CD4-positive, CD25-positive, alpha-beta regulatory T cell (primary cell): ENCODE measurements at regions not wholly inside any gene's neighbourhood (a gene's known extent, or its start where the extent isn't known, plus 50 kb on each side); places are given as distances from the start of the nearest gene placed in this dataset.
"Not testable (repeated sequence)": the region's sequence is repeated elsewhere in the genome, so short reads cannot be mapped to it uniquely, and the experiment has no call there.

Source experiments
- ATAC-seq, 2 donors: fragments of 150-1000 bp; cut with Tn5 transposase; one replicate each; pipeline ENCODE4 v1.10.0; 2021; ENCODE audit warnings: low read depth in 2 of 2, moderate number of reproducible peaks in 2 of 2, moderate library complexity in 1 of 2
- DNase-seq, 3 donors: peaks; one replicate each; pipeline versions ENCODE4 v3.0.0 to v3.0.0-alpha.2; 2012 to 2022; ENCODE audit warnings: mixed read lengths in 1 of 3
- H3K27ac ChIP-seq: one replicate; pipeline ENCODE4 v1.7.0; 2013; ENCODE audit warnings: mild to moderate bottlenecking, low read length; ENCODE audit not compliant: insufficient read depth, poor library complexity, severe bottlenecking
- H3K27me3 ChIP-seq: one replicate; pipeline ENCODE4 v1.7.0; 2013; ENCODE audit warnings: low read length; ENCODE audit not compliant: control insufficient read depth, insufficient read depth
- H3K36me3 ChIP-seq: one replicate; pipeline ENCODE4 v1.7.0; 2013; ENCODE audit warnings: mild to moderate bottlenecking, low read length, moderate library complexity; ENCODE audit not compliant: control insufficient read depth, insufficient read depth
- H3K4me1 ChIP-seq: 2 replicates; pipeline ENCODE4 v1.7.0; 2013; ENCODE audit warnings: mild to moderate bottlenecking, low read length; ENCODE audit not compliant: insufficient read depth, control insufficient read depth, poor library complexity, severe bottlenecking
- H3K4me3 ChIP-seq: one replicate; pipeline ENCODE4 v1.7.0; 2013; ENCODE audit warnings: low read depth, mild to moderate bottlenecking, low read length, moderate library complexity
- H3K9me3 ChIP-seq, 2 experiments: 1 replicate in 1 of 2; 2 replicates in 1 of 2; pipeline ENCODE4 v1.7.0; 2013; ENCODE audit warnings: low read length in 2 of 2, mild to moderate bottlenecking in 1 of 2, moderate library complexity in 1 of 2; ENCODE audit not compliant: control insufficient read depth in 2 of 2
- H3K27ac Mint-ChIP-seq, 3 donors: one replicate each; pipeline ENCODE4 v1.8.0; 2020 to 2022; ENCODE audit warnings: mild to moderate bottlenecking in 3 of 3, mixed read lengths in 3 of 3, moderate library complexity in 2 of 3
- H3K27me3 Mint-ChIP-seq: one replicate; pipeline ENCODE4 v1.8.0; 2022; ENCODE audit warnings: mild to moderate bottlenecking, mixed read lengths
- H3K36me3 Mint-ChIP-seq: one replicate; pipeline ENCODE4 v1.8.0; 2020; ENCODE audit warnings: mixed read lengths
- H3K4me1 Mint-ChIP-seq, 4 donors: one replicate each; pipeline ENCODE4 v1.8.0; 2020 to 2022; ENCODE audit warnings: mixed read lengths in 4 of 4, mild to moderate bottlenecking in 1 of 4
- H3K4me3 Mint-ChIP-seq, 4 donors: one replicate each; pipeline ENCODE4 v1.8.0; 2020 to 2022; ENCODE audit warnings: mild to moderate bottlenecking in 4 of 4, mixed read lengths in 4 of 4, moderate library complexity in 3 of 4
- H3K9me3 Mint-ChIP-seq, 7 donors: one replicate each; pipeline ENCODE4 v1.8.0; 2020 to 2022; ENCODE audit warnings: mixed read lengths in 7 of 7, mild to moderate bottlenecking in 3 of 7, moderate library complexity in 2 of 7

DNA sequence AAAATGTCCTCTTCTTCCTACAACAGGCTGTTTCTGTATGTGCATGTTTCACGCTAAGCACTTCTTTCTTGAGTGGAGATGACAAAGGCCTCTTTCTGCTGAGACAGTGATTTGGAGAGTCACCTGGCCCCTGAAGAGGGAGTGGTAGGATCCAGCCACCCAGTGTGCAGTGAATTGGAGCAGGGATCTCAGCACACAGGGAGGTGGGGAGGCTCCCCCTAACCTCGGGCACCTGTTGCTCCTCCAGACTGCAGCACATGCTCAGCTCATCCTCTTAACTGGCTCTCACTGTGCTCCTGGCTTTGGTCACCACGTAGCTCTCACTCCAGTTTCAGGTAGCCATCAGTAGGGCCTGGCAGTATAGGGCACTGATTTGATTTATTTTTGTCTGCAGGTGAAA is 87.6 kb upstream of the GPR89A start:
- not testable (repeated sequence) for ATAC-seq, H3K36me3 ChIP-seq, H3K4me1 Mint-ChIP-seq, H3K9me3 ChIP-seq, H3K4me1 ChIP-seq, H3K36me3 Mint-ChIP-seq, H3K27me3 ChIP-seq, H3K27ac Mint-ChIP-seq, H3K9me3 Mint-ChIP-seq, DNase-seq, H3K4me3 ChIP-seq, H3K4me3 Mint-ChIP-seq, H3K27ac ChIP-seq
- peaks cover 14% of the 10 kb centered on the region for H3K27me3 Mint-ChIP-seq

DNA sequence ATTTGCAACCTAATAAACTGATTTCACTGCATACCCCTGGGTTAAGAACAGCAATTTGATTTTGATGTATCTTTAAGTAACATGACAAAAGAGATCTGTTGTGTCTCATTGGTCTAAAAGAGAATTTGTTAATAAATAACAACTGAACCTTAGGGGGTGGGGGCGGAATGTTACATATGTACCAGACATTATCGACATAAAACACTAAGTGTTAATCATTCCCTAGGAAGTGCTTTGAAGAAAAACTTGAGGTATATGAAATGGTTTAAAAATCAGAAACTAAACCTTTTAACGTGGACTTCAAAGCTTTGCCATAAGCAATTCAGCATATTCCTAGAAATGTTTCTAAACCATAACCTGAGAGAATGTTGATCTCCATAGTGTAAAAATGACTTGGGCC is 88.5 kb upstream of the GPR89A start:
- not testable (repeated sequence) for H3K9me3 Mint-ChIP-seq, DNase-seq, H3K4me3 Mint-ChIP-seq, H3K9me3 ChIP-seq, H3K4me1 ChIP-seq, H3K27ac Mint-ChIP-seq, H3K36me3 ChIP-seq, H3K36me3 Mint-ChIP-seq, H3K27me3 ChIP-seq, ATAC-seq, H3K4me3 ChIP-seq, H3K4me1 Mint-ChIP-seq, H3K27ac ChIP-seq
- peaks cover 14% of the 10 kb centered on the region for H3K27me3 Mint-ChIP-seq

DNA sequence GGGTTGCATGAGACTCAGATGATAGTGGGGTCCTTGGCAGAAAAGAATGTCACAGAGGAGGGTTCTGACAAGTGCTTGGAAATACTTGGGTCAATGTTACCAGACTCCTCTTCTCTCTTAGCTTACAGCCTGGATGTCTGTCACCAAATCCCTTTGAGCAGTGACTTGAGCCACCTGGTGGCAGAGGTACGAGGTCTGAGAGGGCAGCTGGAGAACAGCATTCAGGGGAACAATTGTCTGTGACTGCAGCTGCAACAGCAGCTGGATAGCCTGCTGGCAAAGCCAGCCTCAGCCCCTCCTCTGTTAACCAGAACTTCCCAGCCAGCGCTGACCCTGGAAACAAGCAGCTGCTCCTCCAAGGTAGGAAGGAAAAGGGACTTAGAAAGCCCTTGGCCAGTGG is 87.6 kb upstream of the NBPF20 start:
- peak in 1 of 3 donors; percentile 1 for DNase-seq
- not testable (repeated sequence) for ATAC-seq, H3K27ac ChIP-seq

DNA sequence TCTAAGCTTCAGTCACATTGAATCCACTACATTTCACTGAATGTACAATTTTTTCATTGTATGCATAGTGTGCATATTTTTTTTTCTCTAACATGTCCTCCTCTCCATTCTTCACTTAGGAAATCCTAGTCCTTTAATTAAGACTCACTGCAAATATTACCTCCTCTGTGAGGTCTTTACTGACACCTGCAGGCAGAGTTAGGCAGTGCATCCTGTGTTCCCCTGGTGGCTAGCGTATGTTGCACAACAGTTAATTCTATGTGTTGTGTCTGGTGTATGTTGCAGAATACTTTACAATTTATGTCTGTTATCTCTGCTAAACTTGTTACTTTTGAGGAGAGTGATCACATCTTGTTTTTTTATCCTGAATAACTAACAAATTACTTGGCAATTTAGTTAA is 82.7 kb upstream of the NBPF20 start:
- H3K9me3 ChIP-seq, H3K36me3 Mint-ChIP-seq, H3K4me1 ChIP-seq, DNase-seq, H3K27me3 ChIP-seq, H3K4me3 Mint-ChIP-seq, H3K4me3 ChIP-seq, H3K4me1 Mint-ChIP-seq, H3K9me3 Mint-ChIP-seq, H3K36me3 ChIP-seq, H3K27ac ChIP-seq, H3K27me3 Mint-ChIP-seq, H3K27ac Mint-ChIP-seq: not testable (repeated sequence)
- ATAC-seq, result peak; percentile 80 to 81

More for the DNA sequence above, 87.6 kb upstream of the NBPF20 start:
- H3K36me3 Mint-ChIP-seq, H3K4me3 ChIP-seq, H3K4me3 Mint-ChIP-seq, H3K4me1 ChIP-seq, H3K36me3 ChIP-seq, H3K4me1 Mint-ChIP-seq, H3K9me3 Mint-ChIP-seq, H3K27me3 Mint-ChIP-seq, H3K27ac Mint-ChIP-seq, H3K9me3 ChIP-seq, H3K27me3 ChIP-seq: not testable (repeated sequence)

DNA sequence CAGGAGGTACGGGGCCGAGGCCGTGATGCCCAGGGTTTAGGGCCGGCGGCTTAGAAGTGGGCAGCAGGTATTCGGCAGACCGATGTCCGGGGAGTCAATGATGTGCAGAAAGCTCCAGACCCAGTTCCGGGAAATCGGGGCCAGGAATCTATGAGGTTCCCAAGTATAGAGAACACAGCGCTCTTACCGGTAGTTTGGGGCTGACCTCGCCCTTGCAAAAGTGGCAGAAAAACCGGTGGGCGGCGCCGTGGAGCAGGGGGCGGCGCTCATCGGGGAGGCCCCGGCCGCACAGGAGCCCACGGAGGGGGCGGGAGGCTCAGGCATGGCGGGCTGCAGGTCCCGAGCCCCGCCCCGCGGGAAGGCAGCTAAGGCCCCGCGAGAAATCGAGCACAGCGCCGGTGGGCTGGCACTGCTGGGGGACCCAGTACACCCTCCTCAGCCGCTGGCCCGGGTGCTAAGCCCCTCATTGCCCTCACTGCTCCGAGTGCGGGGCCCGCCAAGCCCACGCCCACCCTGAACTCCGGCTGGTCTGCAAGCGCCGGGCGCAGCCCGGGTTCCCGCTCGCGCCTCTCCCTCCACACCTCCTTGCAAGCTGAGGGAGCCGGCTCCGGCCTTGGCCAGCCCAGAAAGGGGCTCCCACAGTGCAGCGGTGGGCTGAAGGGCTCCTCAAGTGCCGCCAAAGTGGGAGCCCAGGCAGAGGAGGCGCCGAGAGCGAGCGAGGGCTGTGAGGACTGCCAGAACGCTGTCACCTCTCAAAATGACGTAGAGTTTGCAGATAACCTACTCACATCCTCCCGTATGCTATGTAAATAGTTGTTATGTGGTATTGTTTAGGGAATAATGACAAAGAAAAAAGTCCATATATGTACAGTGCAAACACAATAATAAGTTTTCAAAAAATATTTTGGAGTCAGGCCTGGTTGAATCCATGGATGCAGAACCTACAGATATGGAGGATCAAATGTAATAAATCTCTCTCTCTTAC is 80.6 kb upstream of the NBPF20 start:
- not testable (repeated sequence) for DNase-seq, H3K36me3 Mint-ChIP-seq, H3K4me1 ChIP-seq, H3K9me3 Mint-ChIP-seq, H3K9me3 ChIP-seq, H3K27me3 Mint-ChIP-seq, H3K4me3 Mint-ChIP-seq, H3K27me3 ChIP-seq, H3K4me1 Mint-ChIP-seq, H3K4me3 ChIP-seq, H3K27ac Mint-ChIP-seq, H3K36me3 ChIP-seq, H3K27ac ChIP-seq
- peak; percentile 48 to 49 for ATAC-seq

DNA sequence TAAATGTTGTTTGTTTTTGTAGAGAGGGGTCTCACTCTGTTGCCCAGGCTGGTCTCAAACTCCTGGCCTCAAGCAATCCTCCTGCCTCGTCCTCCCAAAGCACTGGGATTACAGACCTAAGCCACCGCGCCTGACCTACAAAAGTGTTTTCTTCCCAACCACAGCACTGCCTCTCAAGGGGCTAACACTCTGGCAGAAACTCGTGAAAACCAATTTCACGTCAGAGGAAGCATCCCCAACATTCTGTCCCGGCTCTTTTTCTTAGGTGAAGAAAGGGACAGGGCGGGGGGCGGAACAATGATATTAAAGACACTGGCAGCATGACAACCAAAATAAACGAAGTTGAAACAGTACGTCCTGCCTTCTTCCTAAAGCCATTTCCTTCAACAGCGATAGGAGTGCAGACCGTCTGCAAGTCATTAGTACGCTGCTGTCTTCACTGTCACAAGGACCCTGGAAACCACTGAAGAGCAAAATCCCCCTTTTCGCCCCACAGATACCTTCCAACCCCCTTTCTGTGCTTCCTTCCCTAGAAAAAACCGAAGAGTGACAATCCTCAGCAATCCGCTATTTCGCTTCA is 79.5 kb upstream of the NBPF20 start:
- H3K36me3 Mint-ChIP-seq, H3K4me3 Mint-ChIP-seq, H3K4me3 ChIP-seq, H3K27me3 Mint-ChIP-seq, ATAC-seq, H3K27me3 ChIP-seq, H3K9me3 ChIP-seq, H3K27ac ChIP-seq, H3K4me1 Mint-ChIP-seq, DNase-seq, H3K9me3 Mint-ChIP-seq, H3K27ac Mint-ChIP-seq, H3K36me3 ChIP-seq, H3K4me1 ChIP-seq: not testable (repeated sequence)

DNA sequence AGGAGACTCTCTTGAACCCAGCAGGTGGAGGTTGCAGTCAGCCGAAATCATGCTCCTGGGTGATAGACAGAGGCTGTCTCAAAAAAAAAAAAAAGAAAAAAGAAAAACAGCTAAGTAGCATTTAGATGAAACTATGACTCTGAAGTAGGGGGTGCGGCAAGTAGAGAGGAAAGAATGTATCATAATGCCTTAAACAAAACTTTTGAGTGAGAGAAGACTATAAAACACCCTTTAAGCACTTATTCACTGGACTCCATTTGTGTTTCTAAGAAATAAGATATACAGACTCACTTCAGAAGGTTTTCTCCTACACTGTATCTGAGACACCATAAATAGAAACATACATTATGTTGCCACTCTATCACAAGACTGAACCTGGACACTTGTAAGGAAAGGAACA is 78.9 kb upstream of the NBPF20 start:
- H3K9me3 Mint-ChIP-seq, H3K36me3 Mint-ChIP-seq, H3K27me3 ChIP-seq, DNase-seq, H3K9me3 ChIP-seq, H3K36me3 ChIP-seq, H3K27me3 Mint-ChIP-seq, ATAC-seq, H3K27ac Mint-ChIP-seq, H3K4me1 Mint-ChIP-seq, H3K4me3 ChIP-seq, H3K4me1 ChIP-seq, H3K27ac ChIP-seq, H3K4me3 Mint-ChIP-seq: not testable (repeated sequence)

DNA sequence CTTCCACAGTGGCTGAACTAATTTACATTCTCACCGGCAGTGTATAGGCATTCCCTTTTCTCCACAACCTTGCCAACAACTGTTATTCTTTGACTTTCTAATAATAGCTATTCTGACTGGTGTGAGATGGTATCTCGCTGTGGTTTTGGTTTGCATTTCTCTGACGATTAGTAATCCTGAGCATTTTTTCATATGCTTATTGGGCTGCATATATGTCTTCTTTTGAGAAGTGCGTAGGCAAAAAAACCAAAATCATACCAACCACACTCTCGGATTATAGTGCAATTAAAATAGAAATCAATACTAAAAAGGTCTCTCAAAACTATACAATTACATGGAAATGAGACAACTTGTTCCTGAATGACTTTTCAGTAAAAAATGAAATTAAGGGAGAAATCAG is 74.8 kb upstream of the NBPF20 start:
- DNase-seq, H3K4me1 Mint-ChIP-seq, H3K4me3 Mint-ChIP-seq, ATAC-seq, H3K4me3 ChIP-seq, H3K36me3 ChIP-seq, H3K27ac Mint-ChIP-seq, H3K9me3 ChIP-seq, H3K9me3 Mint-ChIP-seq, H3K27ac ChIP-seq, H3K27me3 Mint-ChIP-seq, H3K36me3 Mint-ChIP-seq, H3K27me3 ChIP-seq, H3K4me1 ChIP-seq: not testable (repeated sequence)
